ENCODE measurements at regions not wholly inside any gene's neighbourhood (a gene's known extent, or its start where the extent isn't known, plus 50 kb on each side); places are given as distances from the start of the nearest gene placed in this dataset.

DNA sequence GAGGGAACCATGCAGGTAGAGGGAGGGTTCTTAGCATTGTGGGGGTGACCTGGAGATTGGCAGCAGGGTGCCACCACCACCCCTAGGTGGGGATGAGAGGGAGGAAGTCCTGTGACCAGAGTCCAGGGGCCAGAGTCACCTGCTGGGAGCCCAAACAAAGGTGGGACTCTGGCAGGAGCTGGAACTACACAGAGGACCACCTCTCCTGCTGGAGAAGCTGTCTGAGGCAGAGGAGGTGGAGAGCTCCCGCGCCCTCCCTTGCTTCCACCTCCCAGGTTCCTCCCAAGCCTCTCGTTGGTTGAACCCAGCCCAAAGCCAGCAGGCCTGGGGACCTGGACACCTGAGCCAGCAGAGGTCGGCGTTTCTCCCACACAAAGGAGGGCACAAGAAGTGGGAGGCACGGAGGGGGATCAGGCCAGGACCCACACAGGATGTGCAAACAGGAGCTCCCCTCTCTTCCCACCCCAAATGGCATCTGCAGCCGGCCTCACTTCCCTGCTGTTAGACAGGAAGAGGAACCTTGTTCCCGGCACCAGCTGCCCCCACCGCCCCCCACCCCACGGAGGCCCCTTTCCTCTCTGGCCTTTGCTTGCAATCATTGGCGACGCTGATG, 154.6 kb downstream of the SEC14L1 start:
- no peak for DNase-seq (ENCODE audit: low read depth in 1 of 2, low spot score in 1 of 2)
- in situ Hi-C loops (cut with HindIII; ENCODE audit: low pct_unique_long_range_greater_than_20kb, low sequenced_read_pairs), result no loop called here
- no peak for TF ChIP-seq JUND (IDR thresholded peaks at IDR 0.05; ENCODE audit: low read depth)

GRCh38 chr17:77296769-77297409, 156.1 kb downstream of the SEC14L1 start:
- in situ Hi-C loops (cut with HindIII; ENCODE audit: low pct_unique_long_range_greater_than_20kb, low sequenced_read_pairs), result no loop called here
- TF ChIP-seq JUND (IDR thresholded peaks at IDR 0.05; ENCODE audit: low read depth), result no peak
- DNase-seq (ENCODE audit: low read depth in 1 of 2, low spot score in 1 of 2), result no peak

GRCh38 chr17:77297693-77298666, 157.2 kb downstream of the SEC14L1 start:
- no peak for TF ChIP-seq JUND (IDR thresholded peaks at IDR 0.05; ENCODE audit: low read depth)
- DNase-seq (ENCODE audit: low read depth in 1 of 2, low spot score in 1 of 2), result no peak
- in situ Hi-C loops (cut with HindIII; ENCODE audit: low pct_unique_long_range_greater_than_20kb, low sequenced_read_pairs), result no loop called here

DNA sequence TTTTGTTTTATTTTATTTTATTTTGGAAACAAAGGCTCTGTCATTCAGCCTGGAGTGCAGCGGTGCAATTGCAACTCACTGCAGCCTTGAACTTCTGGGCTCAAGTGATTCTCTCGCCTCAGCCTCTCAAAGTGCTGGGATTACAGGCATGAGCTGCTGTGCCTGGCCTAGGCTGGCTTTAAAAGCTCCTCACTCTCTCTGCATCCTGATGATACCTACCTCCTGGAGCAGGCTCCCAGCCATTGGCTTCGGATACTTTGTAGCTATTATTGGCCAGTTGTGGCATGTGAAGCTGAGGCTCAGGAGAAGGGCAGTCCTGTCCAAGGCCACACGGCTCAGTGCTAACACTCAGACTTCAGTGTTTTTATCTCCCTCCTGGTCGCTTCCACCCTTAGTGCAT, 158.0 kb downstream of the SEC14L1 start:
- no peak for DNase-seq (ENCODE audit: low read depth in 1 of 2, low spot score in 1 of 2)
- in situ Hi-C loops (cut with HindIII; ENCODE audit: low pct_unique_long_range_greater_than_20kb, low sequenced_read_pairs), result no loop called here

GRCh38 chr17:77299256-77300015, 158.7 kb downstream of the SEC14L1 start:
- in situ Hi-C loops (cut with HindIII; ENCODE audit: low pct_unique_long_range_greater_than_20kb, low sequenced_read_pairs), result no loop called here
- no peak for DNase-seq (ENCODE audit: low read depth in 1 of 2, low spot score in 1 of 2)
- TF ChIP-seq JUND (IDR thresholded peaks at IDR 0.05; ENCODE audit: low read depth), result no peak

More for the DNA sequence above, 158.0 kb downstream of the SEC14L1 start:
- TF ChIP-seq JUND (IDR thresholded peaks at IDR 0.05; ENCODE audit: low read depth), result no peak

DNA sequence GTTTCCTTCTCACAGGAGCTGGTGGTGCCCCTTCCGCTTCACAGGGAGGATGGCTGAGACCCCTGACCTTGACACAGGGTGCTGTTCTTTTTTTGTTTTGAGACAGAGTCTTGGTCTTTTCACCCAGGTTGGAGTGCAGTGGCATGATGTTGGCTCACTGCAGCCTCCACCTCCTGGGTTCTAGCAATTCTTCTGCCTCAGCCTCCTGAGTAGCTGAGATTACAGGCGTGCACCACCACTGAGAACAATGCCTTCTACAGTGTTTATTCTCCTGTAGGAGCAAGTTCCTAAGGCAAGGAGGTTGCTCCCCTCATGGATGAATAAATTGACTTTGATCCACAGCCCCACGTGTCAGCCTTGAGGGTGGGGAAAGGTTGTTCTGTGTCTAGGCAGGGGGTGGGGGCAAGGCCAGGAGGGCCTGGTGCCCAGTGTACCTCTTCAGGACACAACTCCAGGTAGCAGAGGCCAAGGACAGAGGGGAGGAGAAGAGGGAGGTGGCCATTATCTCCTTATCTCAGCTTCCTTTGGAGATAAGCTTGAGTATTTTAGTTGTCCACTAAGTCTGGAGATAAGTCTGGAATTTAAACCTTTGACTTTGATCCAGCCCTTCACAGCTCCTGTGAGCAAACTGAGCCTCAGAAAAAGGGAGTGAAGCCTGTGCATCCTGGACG, 159.4 kb downstream of the SEC14L1 start:
- TF ChIP-seq JUND (IDR thresholded peaks at IDR 0.05; ENCODE audit: low read depth), result no peak
- DNase-seq (ENCODE audit: low read depth in 1 of 2, low spot score in 1 of 2), result no peak
- in situ Hi-C loops (cut with HindIII; ENCODE audit: low pct_unique_long_range_greater_than_20kb, low sequenced_read_pairs), result no loop called here

- no peak for TF ChIP-seq JUND (IDR thresholded peaks at IDR 0.05; ENCODE audit: low read depth)
- in situ Hi-C loops (cut with HindIII; ENCODE audit: low pct_unique_long_range_greater_than_20kb, low sequenced_read_pairs), result no loop called here
- no peak for DNase-seq (ENCODE audit: low read depth in 1 of 2, low spot score in 1 of 2)
Measured at GRCh38 chr17:77301694-77302266, 161.0 kb downstream of the SEC14L1 start.

DNA sequence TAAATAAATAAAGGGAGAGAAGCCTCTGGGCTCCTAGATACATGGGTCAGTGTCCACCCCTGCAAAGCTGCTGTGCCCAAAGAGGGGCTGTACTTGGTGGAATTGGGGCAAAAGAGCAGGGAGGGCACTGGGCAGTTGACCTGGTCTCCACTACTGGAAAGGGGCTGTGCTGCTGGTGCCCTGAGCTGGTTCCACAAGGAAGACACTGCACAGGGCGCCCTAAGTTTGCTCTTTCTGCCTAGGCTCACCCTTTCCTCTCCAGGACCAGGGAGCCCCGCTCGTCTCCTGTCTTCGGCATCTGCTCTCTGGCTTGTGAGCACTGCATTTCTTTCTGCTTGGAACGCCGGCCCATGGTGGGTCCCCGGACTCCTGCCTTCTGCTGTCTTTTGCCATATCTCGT, 161.9 kb downstream of the SEC14L1 start:
- no peak for TF ChIP-seq JUND (IDR thresholded peaks at IDR 0.05; ENCODE audit: low read depth)
- in situ Hi-C loops (cut with HindIII; ENCODE audit: low pct_unique_long_range_greater_than_20kb, low sequenced_read_pairs), result no loop called here
- DNase-seq (ENCODE audit: low read depth in 1 of 2, low spot score in 1 of 2), result no peak

DNA sequence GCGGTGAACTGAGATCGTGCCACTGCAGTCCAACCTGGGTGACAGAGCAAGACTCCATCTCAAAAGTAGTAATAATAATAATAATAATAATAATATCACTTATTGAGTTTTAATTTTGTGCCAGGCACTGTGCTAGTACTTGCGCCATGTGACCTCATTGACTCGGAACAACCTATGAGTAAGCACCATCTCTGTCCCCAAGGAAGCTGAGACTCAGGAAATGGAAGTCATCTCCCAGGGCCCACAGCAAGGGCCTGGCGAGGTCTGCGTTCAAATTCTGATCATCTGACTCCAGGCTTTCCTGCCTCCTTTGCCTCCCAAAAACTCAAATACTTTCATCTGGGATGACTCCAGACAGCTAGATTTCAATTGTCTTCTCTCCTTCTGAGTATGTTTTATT, 162.9 kb downstream of the SEC14L1 start:
- no peak for DNase-seq (ENCODE audit: low read depth in 1 of 2, low spot score in 1 of 2)
- in situ Hi-C loops (cut with HindIII; ENCODE audit: low pct_unique_long_range_greater_than_20kb, low sequenced_read_pairs), result no loop called here
- no peak for TF ChIP-seq JUND (IDR thresholded peaks at IDR 0.05; ENCODE audit: low read depth)

- no peak for TF ChIP-seq JUND (IDR thresholded peaks at IDR 0.05; ENCODE audit: low read depth)
- in situ Hi-C loops (cut with HindIII; ENCODE audit: low pct_unique_long_range_greater_than_20kb, low sequenced_read_pairs), result no loop called here
- DNase-seq (ENCODE audit: low read depth in 1 of 2, low spot score in 1 of 2), result no peak
Measured at GRCh38 chr17:77304051-77304745, 163.4 kb downstream of the SEC14L1 start.

Measured in T47D (cell line).